ENCODE measurements at regions not wholly inside any gene's neighbourhood (a gene's known extent, or its start where the extent isn't known, plus 50 kb on each side); places are given as distances from the start of the nearest gene placed in this dataset.

GRCh38 chr10:3473271-3473670, 300.7 kb upstream of the PITRM1 start:
- FAIRE-seq, result no peak

GRCh38 chr10:3472287-3473051, 299.9 kb upstream of the PITRM1 start:
- FAIRE-seq, result no peak
- DNase-seq (ENCODE audit: insufficient read length, low spot score), result no peak

More at GRCh38 chr10:3473271-3473670, 300.7 kb upstream of the PITRM1 start:
- DNase-seq (ENCODE audit: insufficient read length, low spot score), result no peak

- DNase-seq (ENCODE audit: insufficient read length, low spot score) (no peak), FAIRE-seq (no peak)
Measured at GRCh38 chr10:3471927-3472286, 299.3 kb upstream of the PITRM1 start.

GRCh38 chr10:3471472-3471871, 298.9 kb upstream of the PITRM1 start:
- no peak for DNase-seq (ENCODE audit: insufficient read length, low spot score)
- FAIRE-seq, result no peak

GRCh38 chr10:3470191-3470590, 297.6 kb upstream of the PITRM1 start:
- DNase-seq (ENCODE audit: insufficient read length, low spot score), result no peak
- no peak for FAIRE-seq

GRCh38 chr10:3469639-3470020, 297.0 kb upstream of the PITRM1 start:
- FAIRE-seq (no peak), DNase-seq (ENCODE audit: insufficient read length, low spot score) (no peak)

GRCh38 chr10:3468919-3469638, 296.5 kb upstream of the PITRM1 start:
- FAIRE-seq (no peak), DNase-seq (ENCODE audit: insufficient read length, low spot score) (no peak)

GRCh38 chr10:3467052-3467951, 294.7 kb upstream of the PITRM1 start:
- FAIRE-seq (no peak), DNase-seq (ENCODE audit: insufficient read length, low spot score) (no peak)

GRCh38 chr10:3465406-3465891, 292.9 kb upstream of the PITRM1 start:
- no peak for FAIRE-seq

GRCh38 chr10:3464760-3465405, 292.3 kb upstream of the PITRM1 start:
- FAIRE-seq, result no peak
- DNase-seq (ENCODE audit: insufficient read length, low spot score), result no peak

More at GRCh38 chr10:3465406-3465891, 292.9 kb upstream of the PITRM1 start:
- DNase-seq (ENCODE audit: insufficient read length, low spot score), result no peak

GRCh38 chr10:3460420-3461128, 288.0 kb upstream of the PITRM1 start:
- DNase-seq (ENCODE audit: insufficient read length, low spot score), result no peak
- FAIRE-seq, result no peak

GRCh38 chr10:3455385-3456334, 283.1 kb upstream of the PITRM1 start:
- DNase-seq (ENCODE audit: insufficient read length, low spot score) (no peak), FAIRE-seq (no peak)

GRCh38 chr10:3452683-3453361, 280.2 kb upstream of the PITRM1 start:
- FAIRE-seq, result no peak
- DNase-seq (ENCODE audit: insufficient read length, low spot score), result no peak

GRCh38 chr10:3452173-3452626, 279.6 kb upstream of the PITRM1 start:
- DNase-seq (ENCODE audit: insufficient read length, low spot score) (no peak), FAIRE-seq (no peak)

- FAIRE-seq (no peak), DNase-seq (ENCODE audit: insufficient read length, low spot score) (no peak)
Measured at GRCh38 chr10:3451516-3452172, 279.1 kb upstream of the PITRM1 start.

- FAIRE-seq (no peak), DNase-seq (ENCODE audit: insufficient read length, low spot score) (no peak)
Measured at GRCh38 chr10:3446221-3446620, 273.6 kb upstream of the PITRM1 start.

GRCh38 chr10:3445648-3446047, 273.1 kb upstream of the PITRM1 start:
- DNase-seq (ENCODE audit: insufficient read length, low spot score), result no peak
- FAIRE-seq, result no peak

All from GM19239 (cell line).